Smooth muscle cell (in vitro differentiated cells): ENCODE measurements at regions not wholly inside any gene's neighbourhood (a gene's known extent, or its start where the extent isn't known, plus 50 kb on each side); places are given as distances from the start of the nearest gene placed in this dataset.

Source experiments
- DNase-seq: peaks from one replicate; lab custom pipeline; 2025; ENCODE audit not compliant: unreplicated experiment; lab: John Stamatoyannopoulos, UW
- H2AFZ ChIP-seq: fragments of 200-600 bp; sonication (generic); 2 replicates; pipeline ENCODE4 v1.6.0; 2016; ENCODE audit warnings: antibody characterized with exemption, low read depth, mild to moderate bottlenecking
- H3F3A ChIP-seq: fragments of 200-600 bp; sonication (generic); 2 replicates; pipeline ENCODE4 v1.6.0; 2017; ENCODE audit warnings: antibody characterized with exemption, low read depth
- H3K27ac ChIP-seq: fragments of 200-600 bp; sonication (generic); 2 replicates; pipeline ENCODE4 v1.5.1; 2016; ENCODE audit warnings: low read depth, mild to moderate bottlenecking
- H3K27me3 ChIP-seq: fragments of 200-600 bp; sonication (generic); 2 replicates; pipeline ENCODE4 v1.6.1; 2016; ENCODE audit warnings: low read depth, mild to moderate bottlenecking
- H3K36me3 ChIP-seq: fragments of 200-600 bp; sonication (generic); 2 replicates; pipeline ENCODE4 v1.5.1; 2016; ENCODE audit warnings: low read depth
- H3K4me1 ChIP-seq: fragments of 200-600 bp; sonication (generic); 2 replicates; pipeline ENCODE4 v1.5.1; 2016; ENCODE audit warnings: low read depth
- H3K4me2 ChIP-seq: fragments of 200-600 bp; sonication (generic); 2 replicates; pipeline ENCODE4 v1.6.0; 2016; ENCODE audit warnings: mild to moderate bottlenecking
- H3K4me3 ChIP-seq: fragments of 200-600 bp; sonication (generic); 2 replicates; pipeline ENCODE4 v1.5.1; 2016; ENCODE audit warnings: mild to moderate bottlenecking
- H3K79me2 ChIP-seq: fragments of 200-600 bp; sonication (generic); 2 replicates; pipeline ENCODE4 v1.6.0; 2016; ENCODE audit warnings: low read depth, mild to moderate bottlenecking
- H3K9ac ChIP-seq: fragments of 200-600 bp; sonication (generic); 2 replicates; pipeline ENCODE4 v1.6.0; 2016; ENCODE audit warnings: low read depth
- H3K9me3 ChIP-seq: fragments of 200-600 bp; sonication (generic); replicated peaks from 2 replicates; pipeline ENCODE4 v1.5.1; 2016; ENCODE audit warnings: low read depth
- H4K20me1 ChIP-seq: fragments of 200-600 bp; sonication (generic); 2 replicates; pipeline ENCODE4 v1.6.0; 2016; ENCODE audit warnings: low read depth
- CTCF ChIP-seq: fragments of 200-600 bp; sonication (generic); IDR thresholded peaks from 2 replicates; pipeline ENCODE4 v1.5.1; 2017; ENCODE audit warnings: borderline replicate concordance, mild to moderate bottlenecking, antibody characterized with exemption; ENCODE audit not compliant: insufficient read depth, poor library complexity, severe bottlenecking
- WGBS: methylation state at CpG from one replicate; pipeline ENCODE4 v1.1.7; 2016; ENCODE audit warnings: low lambda C conversion rate; 5-methylcytosine and 5-hydroxymethylcytosine counted together

- no peaks in the 10 kb centered on the region for H3F3A ChIP-seq
- WGBS, result 77% methylated on average over 3 of the region's 3 CpGs
- no peak for TF ChIP-seq CTCF
Measured at GRCh38 chr9:117624106-117624505, 80.1 kb upstream of the TLR4 start.

GRCh38 chr9:117622347-117622746, 81.9 kb upstream of the TLR4 start:
- Histone ChIP-seq H3F3A (no peaks in the 10 kb centered on the region), H3K9me3 (peaks cover 8% of the 10 kb centered on the region), H3K4me3 (no peak overlapping the region), H2AFZ (no peak overlapping the region), H3K27me3 (no peaks in the 10 kb centered on the region), H3K36me3 (no peaks in the 10 kb centered on the region), H3K27ac (no peak overlapping the region), H3K9ac (no peak overlapping the region), H3K79me2 (no peaks in the 10 kb centered on the region), H3K4me2 (no peak overlapping the region), H3K4me1 (no peaks in the 10 kb centered on the region), H4K20me1 (no peaks in the 10 kb centered on the region)
- TF ChIP-seq CTCF, result no peak
- DNase-seq, result no peak
- WGBS, result 90% methylated on average over 3 of the region's 3 CpGs

More at GRCh38 chr9:117624106-117624505, 80.1 kb upstream of the TLR4 start:
- Histone ChIP-seq H3K27ac (no peak overlapping the region), H2AFZ (no peak overlapping the region), H3K4me2 (no peak overlapping the region), H3K9ac (no peak overlapping the region), H3K36me3 (no peaks in the 10 kb centered on the region), H3K4me1 (no peaks in the 10 kb centered on the region), H3K4me3 (no peak overlapping the region), H3K79me2 (no peaks in the 10 kb centered on the region), H3K27me3 (no peaks in the 10 kb centered on the region), H3K9me3 (peaks cover 8% of the 10 kb centered on the region), H4K20me1 (no peaks in the 10 kb centered on the region)
- DNase-seq, result no peak

GRCh38 chr9:117616431-117616831, 87.8 kb upstream of the TLR4 start:
- no peak for DNase-seq
- WGBS, result 66% methylated on average over 3 of the region's 3 CpGs
- no peak for TF ChIP-seq CTCF

GRCh38 chr9:117612317-117612716, 91.9 kb upstream of the TLR4 start:
- 67% methylated on average over 1 of the region's 1 CpG for WGBS
- H2AFZ ChIP-seq, result no peak overlapping the region
- H3K27ac ChIP-seq, result no peak overlapping the region
- no peaks in the 10 kb centered on the region for H3F3A ChIP-seq
- H3K79me2 ChIP-seq, result no peaks in the 10 kb centered on the region
- no peak for DNase-seq
- H3K4me2 ChIP-seq, result no peak overlapping the region
- no peaks in the 10 kb centered on the region for H3K9me3 ChIP-seq
- no peak overlapping the region for H3K9ac ChIP-seq
- H3K36me3 ChIP-seq, result no peaks in the 10 kb centered on the region
- H4K20me1 ChIP-seq, result no peaks in the 10 kb centered on the region
- H3K4me1 ChIP-seq, result no peaks in the 10 kb centered on the region
- no peak for TF ChIP-seq CTCF
- H3K27me3 ChIP-seq, result no peaks in the 10 kb centered on the region
- H3K4me3 ChIP-seq, result no peak overlapping the region

More at GRCh38 chr9:117616431-117616831, 87.8 kb upstream of the TLR4 start:
- H3K36me3 ChIP-seq, result no peaks in the 10 kb centered on the region
- H3K4me3 ChIP-seq, result no peak overlapping the region
- H3K27ac ChIP-seq, result no peak overlapping the region
- no peaks in the 10 kb centered on the region for H3K4me1 ChIP-seq
- H2AFZ ChIP-seq, result no peak overlapping the region
- H3F3A ChIP-seq, result no peaks in the 10 kb centered on the region
- no peaks in the 10 kb centered on the region for H3K27me3 ChIP-seq
- no peak overlapping the region for H3K4me2 ChIP-seq
- no peaks in the 10 kb centered on the region for H4K20me1 ChIP-seq
- H3K9me3 ChIP-seq, result no peaks in the 10 kb centered on the region
- H3K79me2 ChIP-seq, result no peaks in the 10 kb centered on the region
- H3K9ac ChIP-seq, result no peak overlapping the region
